SK-N-SH (cell line): ENCODE measurements at regions not wholly inside any gene's neighbourhood (a gene's known extent, or its start where the extent isn't known, plus 50 kb on each side); places are given as distances from the start of the nearest gene placed in this dataset.

Source experiments
- EP300 ChIP-seq, 2 experiments: IDR thresholded peaks; 2 replicates each; pipeline versions ENCODE4 v1.4.0 to v1.6.1; 2012; ENCODE audit warnings: borderline replicate concordance in 1 of 2, low read depth in 1 of 2, low read length in 1 of 2
- EZH2phosphoT487 ChIP-seq: fragments of 200-600 bp; sonication (generic); IDR thresholded peaks from 2 replicates; pipeline ENCODE4 v1.6.1; 2017; ENCODE audit warnings: low read depth, mixed run types, mild to moderate bottlenecking, antibody characterized with exemption, moderate library complexity, borderline replicate concordance
- GABPA ChIP-seq: IDR thresholded peaks from 2 replicates; pipeline ENCODE4 v1.4.0; 2012; ENCODE audit warnings: low read depth, mild to moderate bottlenecking
- JUND ChIP-seq: IDR thresholded peaks from 2 replicates; pipeline ENCODE4 v1.4.0; 2012
- MAX ChIP-seq: IDR thresholded peaks from 2 replicates; pipeline ENCODE4 v1.4.0; 2012; ENCODE audit warnings: low read depth
- MXI1 ChIP-seq: IDR thresholded peaks from 2 replicates; pipeline ENCODE4 v1.6.1; 2012; ENCODE audit warnings: mild to moderate bottlenecking, low read depth, low read length, improper control_type of control experiment
- POLR2AphosphoS5 ChIP-seq: IDR thresholded peaks from 2 replicates; pipeline ENCODE4 v1.6.1; 2012; ENCODE audit warnings: low read depth, low read length
- SMC3 ChIP-seq: IDR thresholded peaks from 2 replicates; pipeline ENCODE4 v1.6.1; 2012; ENCODE audit warnings: low read depth, low read length, improper control_type of control experiment
- TAF1 ChIP-seq: IDR thresholded peaks from 2 replicates; pipeline ENCODE4 v1.6.1; 2012; ENCODE audit warnings: low read depth, mild to moderate bottlenecking, low read length, moderate library complexity, borderline replicate concordance
- TEAD4 ChIP-seq: IDR thresholded peaks from 2 replicates; pipeline ENCODE4 v1.4.0; 2012; ENCODE audit warnings: mild to moderate bottlenecking, borderline replicate concordance; ENCODE audit not compliant: insufficient read depth
- TF ChIP-seq, protein P1 (sequence below): fragments of 200-600 bp; sonication (generic); IDR thresholded peaks from 2 replicates; pipeline ENCODE4 v1.6.1; 2017; ENCODE audit warnings: antibody characterized with exemption, mild to moderate bottlenecking, moderate library complexity
- TF ChIP-seq, protein P2 (sequence below): fragments of 150-350 bp; IDR thresholded peaks from 2 replicates; pipeline ENCODE4 v1.6.1; 2017; ENCODE audit warnings: antibody characterized with exemption, low read length, low read depth, borderline replicate concordance

- no peak for TF ChIP-seq MAX
- no peak for TF ChIP-seq SMC3
- no peak for TF ChIP-seq TEAD4
- TF ChIP-seq, protein P1, sequence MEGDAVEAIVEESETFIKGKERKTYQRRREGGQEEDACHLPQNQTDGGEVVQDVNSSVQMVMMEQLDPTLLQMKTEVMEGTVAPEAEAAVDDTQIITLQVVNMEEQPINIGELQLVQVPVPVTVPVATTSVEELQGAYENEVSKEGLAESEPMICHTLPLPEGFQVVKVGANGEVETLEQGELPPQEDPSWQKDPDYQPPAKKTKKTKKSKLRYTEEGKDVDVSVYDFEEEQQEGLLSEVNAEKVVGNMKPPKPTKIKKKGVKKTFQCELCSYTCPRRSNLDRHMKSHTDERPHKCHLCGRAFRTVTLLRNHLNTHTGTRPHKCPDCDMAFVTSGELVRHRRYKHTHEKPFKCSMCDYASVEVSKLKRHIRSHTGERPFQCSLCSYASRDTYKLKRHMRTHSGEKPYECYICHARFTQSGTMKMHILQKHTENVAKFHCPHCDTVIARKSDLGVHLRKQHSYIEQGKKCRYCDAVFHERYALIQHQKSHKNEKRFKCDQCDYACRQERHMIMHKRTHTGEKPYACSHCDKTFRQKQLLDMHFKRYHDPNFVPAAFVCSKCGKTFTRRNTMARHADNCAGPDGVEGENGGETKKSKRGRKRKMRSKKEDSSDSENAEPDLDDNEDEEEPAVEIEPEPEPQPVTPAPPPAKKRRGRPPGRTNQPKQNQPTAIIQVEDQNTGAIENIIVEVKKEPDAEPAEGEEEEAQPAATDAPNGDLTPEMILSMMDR, result no peak
- no peak for TF ChIP-seq POLR2AphosphoS5
- no peak for TF ChIP-seq JUND
- TF ChIP-seq EP300 (IDR thresholded peaks at IDR 0.05; ENCODE audit: borderline replicate concordance in 1 of 2, low read depth in 1 of 2, low read length in 1 of 2), result no peak
- TF ChIP-seq, protein P2, sequence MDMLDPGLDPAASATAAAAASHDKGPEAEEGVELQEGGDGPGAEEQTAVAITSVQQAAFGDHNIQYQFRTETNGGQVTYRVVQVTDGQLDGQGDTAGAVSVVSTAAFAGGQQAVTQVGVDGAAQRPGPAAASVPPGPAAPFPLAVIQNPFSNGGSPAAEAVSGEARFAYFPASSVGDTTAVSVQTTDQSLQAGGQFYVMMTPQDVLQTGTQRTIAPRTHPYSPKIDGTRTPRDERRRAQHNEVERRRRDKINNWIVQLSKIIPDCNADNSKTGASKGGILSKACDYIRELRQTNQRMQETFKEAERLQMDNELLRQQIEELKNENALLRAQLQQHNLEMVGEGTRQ, result no peak
- TF ChIP-seq TAF1, result no peak
- TF ChIP-seq MXI1, result no peak
- TF ChIP-seq EZH2phosphoT487, result no peak
- TF ChIP-seq GABPA, result no peak
These were observed 419.4 kb downstream of the PMP22 start for GRCh38 chr17:14845591-14846281.
